HG03066 (cell line): ENCODE measurements at regions not wholly inside any gene's neighbourhood (a gene's known extent, or its start where the extent isn't known, plus 50 kb on each side); places are given as distances from the start of the nearest gene placed in this dataset.

Experiments
- ATAC-seq: cut with Tn5 transposase; IDR thresholded peaks from one replicate; pipeline ENCODE4 v1.9.1; 2021; ENCODE audit warnings: low read depth; ENCODE audit not compliant: unreplicated experiment

- ATAC-seq = no peak
Observed at GRCh38 chr2:234310166-234310565, 186.7 kb downstream of the ARL4C start.

GRCh38 chr2:234309431-234309830 is 187.4 kb downstream of the ARL4C start:
- ATAC-seq = no peak

- ATAC-seq = peak; percentile 94
Observed at GRCh38 chr2:234308813-234309195, 188.1 kb downstream of the ARL4C start.

GRCh38 chr2:234308073-234308812 is 188.6 kb downstream of the ARL4C start:
- ATAC-seq = no peak

- no peak for ATAC-seq
Observed at GRCh38 chr2:234307322-234307961, 189.4 kb downstream of the ARL4C start.

GRCh38 chr2:234306426-234307173 is 190.3 kb downstream of the ARL4C start:
- no peak for ATAC-seq

- ATAC-seq = no peak
Observed at GRCh38 chr2:234305846-234306245, 191.0 kb downstream of the ARL4C start.

GRCh38 chr2:234304950-234305349 is 191.9 kb downstream of the ARL4C start:
- no peak for ATAC-seq

- ATAC-seq = no peak
Observed at GRCh38 chr2:234302664-234302991, 194.3 kb downstream of the ARL4C start.

GRCh38 chr2:234300932-234301823 is 195.7 kb downstream of the ARL4C start:
- no peak for ATAC-seq

- ATAC-seq = no peak
Observed at GRCh38 chr2:234300391-234300925, 196.4 kb downstream of the ARL4C start.

GRCh38 chr2:234298918-234299317 is 198.0 kb downstream of the ARL4C start:
- ATAC-seq = no peak

GRCh38 chr2:234296991-234297390 is 199.9 kb downstream of the ARL4C start:
- no peak for ATAC-seq

- no peak for ATAC-seq
Observed at GRCh38 chr2:234293973-234294372, 202.9 kb downstream of the ARL4C start.

GRCh38 chr2:234292962-234293243 is 204.0 kb downstream of the ARL4C start:
- ATAC-seq = peak; percentile 5

GRCh38 chr2:234292205-234292961 is 204.5 kb downstream of the ARL4C start:
- peak; percentile 70 for ATAC-seq

GRCh38 chr2:234291765-234292204 is 205.1 kb downstream of the ARL4C start:
- ATAC-seq = peak; percentile 15

- peak; percentile 32 for ATAC-seq
Observed at GRCh38 chr2:234290671-234291070, 206.2 kb downstream of the ARL4C start.

GRCh38 chr2:234289834-234290590 is 206.9 kb downstream of the ARL4C start:
- no peak for ATAC-seq
